ENCODE measurements at regions not wholly inside any gene's neighbourhood (a gene's known extent, or its start where the extent isn't known, plus 50 kb on each side); places are given as distances from the start of the nearest gene placed in this dataset.
"Not testable (repeated sequence)": the region's sequence is repeated elsewhere in the genome, so short reads cannot be mapped to it uniquely, and the experiment has no call there.

DNA sequence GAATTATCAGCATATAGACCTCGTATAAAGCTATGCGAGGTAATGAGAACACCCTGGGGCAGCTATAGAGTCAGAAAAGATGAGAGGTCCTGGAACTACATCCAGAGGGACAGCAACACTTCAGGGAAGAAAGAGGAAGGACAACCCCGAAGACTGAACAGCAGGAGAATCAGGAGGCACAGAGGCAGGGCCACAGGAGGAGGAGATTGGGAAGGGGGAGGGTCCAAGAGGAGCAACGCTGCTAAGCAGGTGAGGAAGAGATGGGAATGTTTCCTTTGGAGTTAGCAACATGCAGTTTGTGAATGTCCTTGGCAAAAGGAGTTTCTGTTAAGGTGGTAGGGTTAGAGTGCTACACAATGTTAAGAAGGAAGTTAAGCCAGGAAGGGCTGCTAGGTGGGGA lies 79.5 kb upstream of the OLIG3 start:
- Histone ChIP-seq H3K4me1 (no peaks in the 10 kb centered on the region), H3K27ac (no peak overlapping the region), H3K36me3 (no peaks in the 10 kb centered on the region), H3K9me3 (no peaks in the 10 kb centered on the region), H3K27me3 (ENCODE audit: low read depth) (no peaks in the 10 kb centered on the region), H3K4me3 (no peak overlapping the region)
- ATAC-seq (no peak), DNase-seq (no peak)
- intact Hi-C loops (cut with DNase I): no loop called here
- TF ChIP-seq, protein P1, sequence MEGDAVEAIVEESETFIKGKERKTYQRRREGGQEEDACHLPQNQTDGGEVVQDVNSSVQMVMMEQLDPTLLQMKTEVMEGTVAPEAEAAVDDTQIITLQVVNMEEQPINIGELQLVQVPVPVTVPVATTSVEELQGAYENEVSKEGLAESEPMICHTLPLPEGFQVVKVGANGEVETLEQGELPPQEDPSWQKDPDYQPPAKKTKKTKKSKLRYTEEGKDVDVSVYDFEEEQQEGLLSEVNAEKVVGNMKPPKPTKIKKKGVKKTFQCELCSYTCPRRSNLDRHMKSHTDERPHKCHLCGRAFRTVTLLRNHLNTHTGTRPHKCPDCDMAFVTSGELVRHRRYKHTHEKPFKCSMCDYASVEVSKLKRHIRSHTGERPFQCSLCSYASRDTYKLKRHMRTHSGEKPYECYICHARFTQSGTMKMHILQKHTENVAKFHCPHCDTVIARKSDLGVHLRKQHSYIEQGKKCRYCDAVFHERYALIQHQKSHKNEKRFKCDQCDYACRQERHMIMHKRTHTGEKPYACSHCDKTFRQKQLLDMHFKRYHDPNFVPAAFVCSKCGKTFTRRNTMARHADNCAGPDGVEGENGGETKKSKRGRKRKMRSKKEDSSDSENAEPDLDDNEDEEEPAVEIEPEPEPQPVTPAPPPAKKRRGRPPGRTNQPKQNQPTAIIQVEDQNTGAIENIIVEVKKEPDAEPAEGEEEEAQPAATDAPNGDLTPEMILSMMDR (IDR thresholded peaks at IDR 0.05): no peak

GRCh38 chr6:137579612-137580011 lies 85.4 kb upstream of the OLIG3 start:
- Histone ChIP-seq H3K36me3 (no peaks in the 10 kb centered on the region), H3K9me3 (no peaks in the 10 kb centered on the region), H3K4me3 (no peak overlapping the region), H3K4me1 (no peaks in the 10 kb centered on the region), H3K27me3 (ENCODE audit: low read depth) (no peaks in the 10 kb centered on the region), H3K27ac (no peak overlapping the region)
- DNase-seq (no peak), ATAC-seq (no peak)
- TF ChIP-seq, protein P1 (IDR thresholded peaks at IDR 0.05): no peak
- intact Hi-C loops (cut with DNase I): no loop called here

DNA sequence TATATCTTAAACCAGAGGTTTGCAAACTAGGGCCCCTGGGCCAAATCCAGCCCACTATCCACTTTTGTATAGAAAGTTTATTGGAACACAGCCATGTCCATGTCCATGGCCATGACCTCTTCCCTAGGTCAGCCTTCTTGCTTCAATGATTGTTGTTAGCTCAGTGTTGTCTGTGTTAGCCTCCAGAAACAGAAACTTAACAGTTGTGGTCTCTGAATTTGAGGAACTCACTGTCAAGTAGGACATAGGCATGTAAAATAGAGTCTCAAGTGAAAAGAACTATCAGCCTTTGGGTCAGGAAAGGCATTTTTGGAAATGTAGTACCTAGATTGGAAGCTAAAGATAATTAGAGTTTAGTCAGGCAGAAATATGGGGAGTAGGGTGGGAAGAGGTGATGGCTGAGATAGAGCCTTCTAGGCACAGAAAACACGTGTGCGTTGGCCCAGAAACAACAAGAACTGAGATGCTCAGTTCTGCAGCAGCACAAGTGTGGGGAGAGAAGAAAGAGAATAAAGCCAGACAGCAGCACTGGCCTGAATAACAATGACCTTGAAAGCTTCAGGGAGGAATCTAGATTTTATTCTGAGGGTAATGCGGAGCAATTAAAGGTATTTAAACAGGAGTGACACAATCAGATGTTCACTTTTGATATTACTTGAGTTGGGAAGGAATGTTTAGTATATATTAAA lies 87.0 kb upstream of the OLIG3 start:
- intact Hi-C loops (cut with DNase I): no loop called here
- Histone ChIP-seq H3K27me3 (ENCODE audit: low read depth) (no peaks in the 10 kb centered on the region), H3K4me1 (no peaks in the 10 kb centered on the region), H3K4me3 (no peak overlapping the region), H3K36me3 (no peaks in the 10 kb centered on the region), H3K27ac (no peak overlapping the region), H3K9me3 (no peaks in the 10 kb centered on the region)
- DNase-seq (no peak), ATAC-seq (no peak)
- TF ChIP-seq, protein P1 (IDR thresholded peaks at IDR 0.05): no peak

- DNase-seq; H3K4me1 ChIP-seq; ATAC-seq; H3K4me3 ChIP-seq; intact Hi-C loops (cut with DNase I); H3K27me3 ChIP-seq (ENCODE audit: low read depth); H3K36me3 ChIP-seq; H3K27ac ChIP-seq; H3K9me3 ChIP-seq: not testable (repeated sequence)
Observed at GRCh38 chr6:137583519-137583918, 89.3 kb upstream of the OLIG3 start.

DNA sequence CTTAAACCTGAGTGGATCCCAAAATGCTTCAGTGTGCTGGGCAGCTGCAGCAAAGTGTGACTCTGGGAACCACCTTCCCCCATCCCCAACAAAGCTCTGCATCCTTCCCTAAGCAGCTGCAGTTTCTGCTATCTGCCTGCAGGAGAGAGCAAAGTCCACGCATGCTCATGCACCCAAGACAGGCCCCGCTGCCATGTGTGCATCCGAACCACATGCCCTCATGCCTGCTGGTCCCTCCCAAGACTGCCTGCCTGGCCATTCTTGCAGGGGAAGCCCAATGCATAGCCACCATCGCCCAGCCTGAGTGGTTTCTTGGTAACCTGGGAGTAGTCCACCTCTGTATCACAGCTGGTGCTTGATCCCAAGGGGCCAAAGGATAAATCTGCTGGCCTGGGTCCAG lies 94.3 kb upstream of the OLIG3 start:
- TF ChIP-seq, protein P1 (IDR thresholded peaks at IDR 0.05): no peak
- H3K36me3 ChIP-seq: no peaks in the 10 kb centered on the region
- DNase-seq (no peak), ATAC-seq (no peak)
- no peak overlapping the region for H3K4me3 ChIP-seq
- no peaks in the 10 kb centered on the region for H3K27me3 ChIP-seq (ENCODE audit: low read depth)
- intact Hi-C loops (cut with DNase I): no loop called here
- H3K27ac ChIP-seq: no peak overlapping the region
- H3K4me1 ChIP-seq: no peaks in the 10 kb centered on the region
- no peaks in the 10 kb centered on the region for H3K9me3 ChIP-seq

GRCh38 chr6:137589067-137589848 lies 95.1 kb upstream of the OLIG3 start:
- Histone ChIP-seq H3K4me1 (no peaks in the 10 kb centered on the region), H3K9me3 (no peaks in the 10 kb centered on the region), H3K27ac (no peak overlapping the region), H3K4me3 (no peak overlapping the region), H3K27me3 (ENCODE audit: low read depth) (no peaks in the 10 kb centered on the region), H3K36me3 (no peaks in the 10 kb centered on the region)
- intact Hi-C loops (cut with DNase I): no loop called here
- TF ChIP-seq, protein P1 (IDR thresholded peaks at IDR 0.05): peak; percentile 39
- ATAC-seq: peak; percentile 65 to 79
- no peak for DNase-seq
